ELR (cell line): ENCODE measurements at regions not wholly inside any gene's neighbourhood (a gene's known extent, or its start where the extent isn't known, plus 50 kb on each side); places are given as distances from the start of the nearest gene placed in this dataset.
A peak's percentile ranks its signal among the peaks of the same experiment; 100 is the strongest.
"Not testable (repeated sequence)": the region's sequence is repeated elsewhere in the genome, so short reads cannot be mapped to it uniquely, and the experiment has no call there.

ENCODE experiments used
- DNase-seq: peaks from one replicate; pipeline ENCODE4 v3.0.0-alpha.2; 2015; ENCODE audit warnings: low read depth

- DNase-seq: no peak
These were observed 107.5 kb upstream of the PELI1 start for GRCh38 chr2:64251497-64252250.

GRCh38 chr2:64252251-64252978 is 108.2 kb upstream of the PELI1 start:
- not testable (repeated sequence) for DNase-seq

DNA sequence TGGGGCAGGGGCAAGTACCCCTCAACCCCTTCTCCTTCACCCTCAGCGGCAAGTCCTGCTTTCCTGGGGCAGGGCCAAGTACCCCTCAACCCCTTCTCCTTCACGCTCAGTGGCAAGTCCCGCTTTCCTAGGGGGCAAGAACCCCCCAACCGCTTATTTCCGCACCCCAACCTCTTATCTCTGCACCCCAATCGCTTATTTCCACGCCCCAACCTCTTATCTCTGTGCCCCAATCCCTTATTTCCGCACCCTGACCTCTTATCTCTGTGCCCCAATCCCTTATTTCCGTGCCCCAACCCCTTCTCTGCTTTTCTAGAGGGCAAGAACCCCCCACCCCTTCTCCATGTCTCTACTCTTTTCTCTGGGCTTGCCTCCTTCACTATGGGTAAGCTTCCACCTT is 109.2 kb upstream of the PELI1 start:
- DNase-seq: not testable (repeated sequence)

- no peak for DNase-seq
These were observed 114.3 kb upstream of the PELI1 start for GRCh38 chr2:64258566-64258965.

DNA sequence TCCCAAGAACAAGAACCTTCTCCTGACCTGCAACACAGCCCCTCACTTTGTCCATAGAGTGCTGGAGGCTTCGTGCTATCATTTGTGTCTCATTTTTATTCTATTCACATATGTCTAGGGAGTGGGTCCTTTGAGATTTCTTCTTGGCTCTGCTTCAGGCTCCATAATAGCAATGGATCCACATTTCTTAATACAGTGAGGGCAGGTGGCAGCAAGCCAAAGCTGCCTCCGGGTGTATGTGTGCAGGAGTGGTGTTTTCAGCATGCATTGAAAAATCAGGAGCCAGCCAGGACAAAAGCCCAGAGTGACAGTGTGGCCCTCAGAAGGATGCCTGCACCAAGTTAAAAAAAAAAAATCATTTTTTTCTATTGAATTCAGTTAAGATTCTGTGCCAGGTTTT is 115.1 kb upstream of the PELI1 start:
- DNase-seq: no peak

DNA sequence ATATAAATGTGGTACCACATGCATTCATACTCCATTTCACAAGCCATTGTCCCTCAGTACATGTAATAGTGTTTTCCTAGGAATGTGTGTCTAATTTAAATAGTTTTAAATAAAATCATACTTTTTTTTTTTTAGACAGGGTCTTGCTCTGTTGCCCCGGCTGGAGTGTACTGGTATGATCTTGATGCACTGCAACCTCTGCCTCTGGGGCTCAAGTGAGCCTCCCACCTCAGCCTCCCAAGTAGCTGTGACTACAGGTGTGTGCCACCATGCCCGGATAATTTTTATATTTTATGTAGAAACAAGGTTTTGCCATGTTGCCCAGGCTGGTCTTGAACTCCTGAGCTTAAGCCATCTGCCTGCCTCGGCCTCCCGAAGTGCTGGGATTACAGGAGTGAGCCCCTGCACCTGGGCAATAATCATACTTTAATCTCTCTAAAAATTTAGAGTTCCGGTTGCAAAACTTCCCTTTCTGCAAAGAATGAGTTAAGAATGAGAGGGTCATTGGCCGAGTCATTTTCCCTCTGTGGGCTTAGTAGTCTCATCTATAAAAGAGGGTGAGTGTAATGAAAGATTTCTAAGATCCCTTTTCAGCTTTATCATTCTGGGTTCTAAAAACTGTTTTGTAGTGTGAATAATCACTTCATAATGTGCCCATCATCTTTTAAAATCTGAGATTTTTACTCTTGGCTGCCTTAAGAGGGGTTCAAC is 116.0 kb upstream of the PELI1 start:
- peak; percentile 14 for DNase-seq

DNA sequence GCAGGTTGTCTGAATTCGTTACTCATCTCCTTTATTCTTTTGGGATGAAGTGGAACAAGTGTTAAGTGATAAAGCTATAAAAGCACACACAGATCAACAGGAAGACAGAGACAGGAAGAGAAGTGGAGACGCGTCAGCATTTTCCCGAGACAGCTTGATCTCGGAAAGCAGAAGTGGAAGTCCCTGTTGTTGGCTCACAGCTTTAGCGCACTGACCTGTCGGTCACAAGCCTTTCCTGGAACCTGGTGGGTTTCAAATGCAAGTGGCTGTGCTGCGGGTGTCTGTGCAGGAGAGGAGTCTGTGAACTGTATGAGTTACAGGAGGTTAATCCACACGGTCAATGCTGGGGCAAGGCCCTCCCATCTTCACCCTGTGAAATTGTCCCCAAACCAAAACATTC is 116.6 kb upstream of the PELI1 start:
- DNase-seq: no peak

DNA sequence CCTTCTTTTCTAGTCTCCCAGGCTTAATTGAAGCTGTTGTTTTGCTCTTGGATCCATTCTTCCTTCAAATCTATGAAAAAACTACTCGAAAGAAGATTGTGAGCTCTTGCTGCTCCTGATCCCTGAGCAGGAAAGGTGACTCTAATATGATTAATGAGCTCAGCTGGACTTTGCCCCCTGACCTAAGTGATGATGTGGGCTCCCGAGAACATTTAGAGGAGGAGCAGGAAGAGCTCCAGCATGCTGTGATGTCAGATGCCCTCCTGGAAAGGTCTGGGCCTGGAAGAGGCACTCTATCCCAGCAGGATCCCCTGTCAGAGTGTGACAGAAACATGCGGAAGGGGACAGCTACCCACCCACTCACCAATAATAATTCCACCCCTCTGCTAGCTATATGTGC is 117.9 kb upstream of the PELI1 start:
- DNase-seq: peak; percentile 46

DNA sequence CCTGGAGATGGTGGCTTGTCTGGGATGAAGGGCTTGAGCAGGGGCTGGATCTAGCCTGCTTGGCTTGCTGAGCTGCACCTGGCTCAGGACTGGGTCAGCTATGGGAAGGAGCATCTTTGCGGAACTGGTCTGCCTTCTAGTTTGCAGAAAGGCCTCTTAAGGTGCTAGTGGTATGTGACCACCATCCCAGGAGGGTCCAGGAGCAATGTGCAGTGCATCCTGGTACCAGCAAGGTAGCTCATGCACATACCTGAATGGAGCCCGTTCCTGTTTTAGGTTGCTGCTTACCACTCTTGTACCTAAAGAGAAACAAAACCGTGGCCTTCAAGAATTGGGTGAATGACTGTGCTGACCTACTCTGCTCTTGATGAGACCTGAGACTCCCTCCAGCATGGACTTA is 118.6 kb upstream of the PELI1 start:
- no peak for DNase-seq

DNA sequence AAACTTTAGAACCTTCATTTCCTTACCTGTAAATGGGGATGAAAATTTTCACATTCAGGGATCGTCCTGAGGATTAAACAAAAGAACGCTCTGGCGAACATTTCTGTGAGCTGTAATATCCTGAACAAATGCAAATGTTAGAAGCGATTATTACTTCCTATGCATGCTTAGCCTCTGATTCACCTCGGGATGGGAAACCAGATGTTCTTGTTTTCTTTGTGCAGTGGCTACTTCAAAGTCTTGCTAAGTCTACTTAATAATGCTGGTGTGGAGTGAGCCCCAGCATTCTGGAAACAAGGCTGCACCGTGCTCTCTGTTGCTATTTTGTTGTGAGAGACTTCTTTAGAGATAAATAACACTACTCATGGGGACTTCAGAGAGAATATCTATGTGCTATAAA is 119.1 kb upstream of the PELI1 start:
- DNase-seq: peak; percentile 87

- DNase-seq: no peak
These were observed 123.5 kb upstream of the PELI1 start for GRCh38 chr2:64267699-64268098.

DNA sequence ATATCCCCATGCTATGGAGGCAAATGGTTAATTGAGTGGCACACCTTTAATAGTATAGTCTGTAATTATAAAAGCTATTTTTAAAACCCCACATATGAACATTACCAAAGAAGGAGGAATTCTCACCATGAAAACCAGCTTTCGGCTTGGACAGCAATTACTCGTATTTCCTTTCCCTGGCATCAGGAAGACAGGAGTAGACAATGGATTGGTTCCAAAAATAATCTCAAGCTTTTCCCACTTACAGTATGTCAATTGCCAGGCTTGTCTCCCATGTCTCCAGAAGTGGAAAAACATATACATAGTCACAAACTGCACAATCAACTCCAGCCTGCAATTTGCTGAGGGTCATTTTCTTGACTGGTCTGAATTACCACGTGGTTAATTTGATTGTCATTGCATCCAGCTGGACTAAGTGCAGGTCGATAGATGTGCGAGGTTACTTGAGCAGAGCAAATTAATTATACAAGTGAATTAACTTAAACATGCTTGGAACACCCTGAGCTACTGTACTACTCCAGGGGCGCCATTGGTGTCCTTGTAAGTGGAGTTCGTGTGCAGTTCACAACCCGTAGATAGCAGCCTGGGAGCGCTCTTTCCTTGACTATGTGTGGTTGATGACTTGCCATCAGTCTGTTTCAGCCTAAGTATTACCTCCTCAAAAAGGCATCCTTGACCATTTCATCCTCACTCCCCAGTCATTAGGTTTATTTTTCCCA is 124.3 kb upstream of the PELI1 start:
- peak; percentile 17 for DNase-seq

- peak; percentile 96 for DNase-seq
These were observed 129.5 kb upstream of the PELI1 start for GRCh38 chr2:64273524-64274398.

DNA sequence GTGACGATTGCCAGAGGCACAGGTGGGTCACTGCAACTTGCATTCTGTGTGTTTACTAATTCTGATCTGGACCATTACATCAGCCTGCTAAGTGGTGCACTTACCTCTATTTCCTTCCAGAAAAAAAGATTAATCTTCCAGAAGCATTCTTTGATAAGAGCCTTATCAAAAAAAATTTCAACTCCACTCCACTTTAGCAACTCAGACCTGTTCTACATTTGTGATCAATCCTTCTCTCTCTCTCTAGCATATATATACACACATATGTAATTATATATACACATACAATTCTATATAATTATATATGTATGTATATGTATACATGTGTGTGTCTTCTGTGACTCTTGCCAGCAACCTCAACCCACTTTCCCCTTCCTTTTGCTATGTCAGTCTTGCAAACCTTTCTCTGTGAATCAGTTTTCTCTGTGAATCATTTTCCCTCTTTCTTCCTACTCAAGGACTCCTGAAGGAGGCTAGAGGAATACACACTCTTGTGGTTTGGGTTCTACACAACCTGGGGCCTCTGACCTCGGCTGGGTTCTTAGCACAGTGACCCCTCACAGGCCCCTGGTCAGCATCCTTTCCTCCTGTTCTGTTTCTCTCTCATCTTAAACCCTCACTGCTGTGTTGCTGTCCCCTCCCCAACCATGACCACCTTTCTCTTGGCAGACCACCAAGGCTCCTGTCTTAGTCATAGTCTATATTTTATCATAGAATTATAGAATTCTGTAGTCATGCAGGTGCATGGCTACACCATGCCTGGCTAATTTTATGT is 130.4 kb upstream of the PELI1 start:
- DNase-seq: peak; percentile 62

DNA sequence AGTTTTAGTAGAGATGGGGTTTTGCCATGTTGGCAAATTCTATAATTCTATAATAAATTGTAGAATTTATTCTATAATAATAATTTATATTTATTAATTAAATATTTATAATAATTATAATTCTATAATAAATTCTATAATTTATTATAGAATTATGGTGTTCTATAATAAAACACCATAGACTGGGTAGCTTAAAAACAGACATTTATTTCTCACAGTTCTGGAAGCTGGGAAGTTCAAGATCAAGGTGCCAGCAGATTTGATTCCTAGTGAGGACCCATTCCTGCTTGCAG is 130.9 kb upstream of the PELI1 start:
- DNase-seq: no peak

DNA sequence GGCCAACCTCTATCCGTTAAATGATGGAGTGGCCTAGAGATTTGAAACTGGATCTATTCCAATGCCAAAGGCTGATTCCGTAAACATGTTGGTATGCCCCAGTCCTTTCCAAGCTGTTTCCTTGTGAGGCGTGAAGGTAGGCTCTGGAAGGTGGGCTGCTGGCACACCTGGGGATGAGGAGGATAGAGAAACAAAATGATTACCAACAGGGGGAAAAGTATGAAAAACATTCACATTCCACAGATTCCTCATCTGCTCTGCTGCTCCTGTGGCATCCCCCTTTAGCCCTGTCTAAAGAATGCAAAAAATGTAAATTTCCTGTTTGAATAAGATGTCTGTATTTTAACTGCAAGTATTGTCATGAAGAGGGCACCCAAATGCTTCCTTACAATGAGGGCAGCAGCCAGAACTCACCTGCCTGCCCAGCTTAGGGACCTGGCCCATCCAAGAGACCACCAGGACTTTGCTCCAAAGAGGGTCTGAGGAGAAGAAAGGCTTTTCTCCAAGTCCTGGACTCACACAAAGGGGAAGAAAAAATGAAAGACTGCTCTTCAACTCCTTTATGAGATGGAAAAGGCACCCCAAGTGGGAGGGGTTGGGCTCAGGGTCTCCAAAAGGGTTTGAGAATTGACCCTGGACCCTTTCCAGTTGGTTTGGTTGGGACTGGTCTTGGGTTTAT is 132.3 kb upstream of the PELI1 start:
- peak; percentile 63 for DNase-seq

GRCh38 chr2:64277101-64277849 is 133.1 kb upstream of the PELI1 start:
- DNase-seq: no peak

- not testable (repeated sequence) for DNase-seq
These were observed 136.6 kb upstream of the PELI1 start for GRCh38 chr2:64280812-64281211.

GRCh38 chr2:64283006-64283570 is 138.9 kb upstream of the PELI1 start:
- DNase-seq: no peak
